NCI-H748 treated with DMSO at 0.1 percent for 48 hours (cell line): ENCODE measurements at regions not wholly inside any gene's neighbourhood (a gene's known extent, or its start where the extent isn't known, plus 50 kb on each side); places are given as distances from the start of the nearest gene placed in this dataset.
"Not testable (repeated sequence)": the region's sequence is repeated elsewhere in the genome, so short reads cannot be mapped to it uniquely, and the experiment has no call there.

Experiments used
- DNase-seq: peaks from one replicate; lab custom pipeline; 2025; lab: John Stamatoyannopoulos, UW

- DNase-seq: no peak
Measured at GRCh38 chr22:23500508-23501260, 79.4 kb downstream of the IGLL1 start.

DNA sequence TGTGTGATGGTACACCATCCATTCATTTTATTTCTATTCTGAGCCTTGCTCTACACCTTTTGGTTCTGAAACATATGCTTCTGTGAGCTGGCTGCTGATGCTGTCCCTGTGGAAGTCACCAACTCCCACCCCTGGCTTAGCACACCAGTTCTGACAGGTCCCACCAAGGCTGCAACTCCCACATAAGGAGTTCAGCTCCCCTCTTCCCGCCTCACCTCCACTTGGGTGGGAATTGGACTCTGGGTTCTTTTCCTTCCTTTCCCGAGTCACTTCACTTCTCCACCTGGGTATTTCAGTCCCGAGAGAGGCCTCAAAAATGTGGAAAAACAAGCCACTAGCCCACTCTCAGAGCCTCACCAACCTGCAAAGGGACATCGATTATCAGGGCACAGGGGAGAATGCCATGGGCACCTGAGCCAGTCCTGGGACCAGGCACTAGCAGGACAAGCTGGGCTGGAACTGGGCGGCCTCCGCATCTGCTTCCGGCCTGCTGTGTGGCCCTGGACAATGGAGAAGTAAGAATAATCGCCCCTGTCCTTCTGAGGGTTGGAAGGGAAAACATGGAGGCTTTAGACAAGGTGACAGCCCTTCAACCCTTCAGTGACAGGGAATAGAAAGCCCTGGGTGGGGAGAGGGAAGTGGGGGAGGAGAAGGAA lies 80.1 kb downstream of the IGLL1 start:
- no peak for DNase-seq

DNA sequence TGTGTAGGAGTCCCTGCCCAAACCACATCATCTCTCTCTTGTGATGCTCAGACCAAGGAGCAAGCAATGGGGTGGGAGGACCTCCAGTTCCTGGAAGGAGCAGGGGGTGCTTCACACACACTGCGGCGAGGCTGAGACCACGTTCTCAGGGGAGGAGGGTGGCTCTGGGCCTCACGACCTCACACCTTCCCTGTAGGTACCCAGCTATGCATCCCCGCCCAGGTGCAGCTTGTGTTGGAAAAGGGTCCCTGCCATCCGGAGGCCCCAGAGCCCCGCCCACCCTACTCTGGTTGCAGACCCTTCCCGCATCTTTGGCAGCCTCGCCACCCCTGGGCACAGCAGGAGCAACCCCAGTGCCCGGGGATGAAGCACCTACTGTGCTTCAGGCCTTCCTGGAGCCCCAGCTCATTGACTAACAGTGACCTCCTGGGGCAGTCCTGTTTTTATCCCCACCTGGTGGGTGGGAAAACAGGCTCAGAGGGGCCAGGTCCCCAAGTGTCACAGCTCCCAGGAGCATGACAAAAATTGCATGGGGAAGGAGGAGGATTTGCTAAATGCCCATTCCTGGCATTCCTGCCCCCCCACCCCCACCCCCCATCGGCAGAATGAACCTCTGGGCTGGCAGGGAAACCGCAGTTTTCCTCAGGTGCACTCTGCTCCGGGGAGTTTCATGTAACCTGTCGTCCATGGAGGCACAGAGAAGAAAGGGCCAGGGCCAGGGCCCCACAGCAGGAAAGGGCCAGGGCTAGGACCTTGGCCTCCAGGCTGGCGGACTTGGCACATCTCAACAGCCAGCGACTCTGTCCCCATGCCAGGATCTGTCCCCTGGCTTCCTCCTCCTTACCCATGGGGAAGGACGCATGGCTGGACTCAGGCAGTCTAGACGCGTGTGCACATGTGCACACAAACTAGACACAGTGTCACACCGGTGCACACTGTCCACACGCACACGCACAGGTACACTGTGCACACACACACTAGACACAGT lies 81.0 kb downstream of the IGLL1 start:
- DNase-seq: no peak

- DNase-seq: not testable (repeated sequence)
Measured at GRCh38 chr22:23497889-23498288, 82.2 kb downstream of the IGLL1 start.

GRCh38 chr22:23497016-23497885 lies 82.8 kb downstream of the IGLL1 start:
- no peak for DNase-seq

- DNase-seq: no peak
Measured at GRCh38 chr22:23496445-23496833, 83.7 kb downstream of the IGLL1 start.

DNA sequence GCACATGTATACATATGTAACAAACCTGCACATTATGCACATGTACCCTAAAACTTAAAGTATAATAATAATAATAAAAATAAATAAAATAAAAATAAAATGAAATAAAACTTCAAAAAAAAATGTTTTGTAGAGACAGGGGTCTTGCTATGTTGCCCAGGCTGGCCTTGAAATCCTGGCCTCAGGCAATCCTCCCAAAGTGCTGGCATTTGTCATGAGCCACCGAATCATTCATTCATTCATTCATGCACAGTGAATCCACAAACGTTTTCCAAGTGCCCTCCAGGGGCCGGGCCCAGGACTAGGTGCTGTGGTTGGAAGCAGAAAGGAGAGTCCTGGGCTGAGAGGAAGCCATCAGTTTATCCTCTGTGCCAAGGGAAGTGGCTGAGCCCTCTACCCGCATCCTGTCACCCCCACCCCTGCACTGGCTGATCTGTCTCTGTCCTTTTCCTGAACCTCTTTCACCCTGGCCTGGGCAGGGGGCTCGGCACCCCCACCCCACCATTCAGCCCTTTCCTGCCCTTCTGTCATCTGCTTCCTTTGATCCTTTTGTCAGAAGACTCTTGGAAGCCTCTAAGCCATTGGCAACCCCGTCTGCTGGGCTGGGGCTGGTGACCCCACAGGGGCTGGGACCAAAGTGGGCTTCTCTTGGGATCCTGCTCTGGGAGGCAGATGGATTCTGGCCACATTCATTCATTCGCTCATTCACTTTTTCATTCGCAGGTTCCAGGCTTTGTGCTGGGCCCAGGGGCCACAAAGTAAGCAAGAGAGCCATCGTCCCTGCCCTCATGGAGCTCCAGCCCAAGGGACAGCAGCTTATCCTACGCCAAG lies 84.3 kb downstream of the IGLL1 start:
- no peak for DNase-seq

GRCh38 chr22:23494930-23495266 lies 85.2 kb downstream of the IGLL1 start:
- DNase-seq: no peak

DNA sequence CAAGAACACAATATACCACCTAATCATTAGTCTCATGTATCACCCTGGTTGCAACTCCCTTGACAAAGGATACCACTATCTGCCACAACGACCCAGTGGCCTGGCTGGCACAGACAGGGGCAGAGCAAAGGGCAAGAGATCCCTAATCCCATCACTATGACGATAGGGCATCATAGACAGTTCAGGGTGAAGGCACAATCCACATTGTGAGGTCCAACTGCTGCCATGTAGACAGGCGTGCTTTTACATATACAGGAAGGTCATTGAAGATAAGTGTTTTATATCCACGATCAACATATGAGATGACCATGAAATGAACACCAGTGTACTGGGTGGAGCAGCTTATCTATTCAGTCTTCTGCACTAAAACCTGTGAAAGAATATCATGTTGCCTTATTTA lies 94.6 kb downstream of the IGLL1 start:
- DNase-seq: no peak

GRCh38 chr22:23484651-23485050 lies 95.4 kb downstream of the IGLL1 start:
- DNase-seq: no peak

DNA sequence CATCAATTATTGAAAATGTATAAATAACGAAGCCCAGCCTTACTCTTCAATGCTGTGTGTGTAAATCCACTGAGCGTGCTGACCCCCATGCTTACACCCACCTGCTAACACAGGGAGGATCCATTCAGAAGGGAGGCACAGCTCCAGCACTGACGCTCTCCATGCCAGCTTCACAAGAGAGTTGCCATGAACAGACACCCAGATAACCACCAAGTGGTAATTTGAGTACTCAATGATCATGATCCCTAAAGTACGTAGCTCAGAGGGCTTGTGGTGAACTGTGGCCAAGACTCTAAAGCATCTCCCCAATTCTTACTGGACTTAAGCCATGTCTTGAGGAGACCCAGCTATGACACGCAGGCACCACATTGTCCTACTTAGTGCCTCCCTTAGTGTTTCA lies 98.7 kb downstream of the IGLL1 start:
- no peak for DNase-seq

- DNase-seq: no peak
Measured at GRCh38 chr22:23478175-23478574, 101.9 kb downstream of the IGLL1 start.

GRCh38 chr22:23474531-23474930 lies 105.6 kb downstream of the IGLL1 start:
- DNase-seq: not testable (repeated sequence)

DNA sequence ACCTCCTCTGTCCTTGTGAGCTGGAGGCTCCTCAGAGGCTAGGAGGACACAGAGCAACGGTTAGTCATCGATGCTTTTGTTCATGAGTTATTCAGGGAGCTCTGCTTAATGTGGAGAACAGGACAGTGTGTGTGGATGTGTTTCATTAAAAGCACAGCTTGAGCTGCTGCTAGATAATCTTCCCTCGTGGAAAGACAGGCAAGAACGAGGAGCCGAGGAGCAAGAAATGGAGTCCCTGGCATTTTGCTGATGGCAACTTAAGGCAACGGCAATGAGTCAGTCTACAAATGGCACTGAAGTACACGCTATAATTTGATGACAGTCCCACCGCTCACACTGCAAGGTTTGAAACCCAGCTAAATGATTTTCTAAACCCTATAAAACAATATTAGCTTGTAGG lies 106.2 kb downstream of the IGLL1 start:
- DNase-seq: no peak

DNA sequence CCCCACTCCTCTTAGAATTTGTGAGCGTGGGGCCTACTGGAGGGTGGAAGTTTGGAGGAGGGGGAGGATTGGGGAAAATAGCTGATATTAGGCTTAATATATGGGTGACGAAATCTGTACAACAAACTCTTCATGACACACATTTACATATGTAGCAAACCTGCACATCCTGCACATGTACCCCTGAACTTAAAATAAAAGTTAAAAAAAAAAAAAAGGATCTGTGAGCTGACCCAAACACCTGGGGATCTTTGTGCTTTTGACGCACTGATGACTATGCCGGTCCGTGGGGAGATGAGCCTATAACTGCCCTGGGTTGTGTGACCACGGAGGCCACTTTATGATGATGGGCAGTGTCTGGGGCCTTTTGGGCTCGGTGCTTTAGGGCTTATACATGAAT lies 107.7 kb downstream of the IGLL1 start:
- not testable (repeated sequence) for DNase-seq

- no peak for DNase-seq
Measured at GRCh38 chr22:23471698-23472097, 108.4 kb downstream of the IGLL1 start.

DNA sequence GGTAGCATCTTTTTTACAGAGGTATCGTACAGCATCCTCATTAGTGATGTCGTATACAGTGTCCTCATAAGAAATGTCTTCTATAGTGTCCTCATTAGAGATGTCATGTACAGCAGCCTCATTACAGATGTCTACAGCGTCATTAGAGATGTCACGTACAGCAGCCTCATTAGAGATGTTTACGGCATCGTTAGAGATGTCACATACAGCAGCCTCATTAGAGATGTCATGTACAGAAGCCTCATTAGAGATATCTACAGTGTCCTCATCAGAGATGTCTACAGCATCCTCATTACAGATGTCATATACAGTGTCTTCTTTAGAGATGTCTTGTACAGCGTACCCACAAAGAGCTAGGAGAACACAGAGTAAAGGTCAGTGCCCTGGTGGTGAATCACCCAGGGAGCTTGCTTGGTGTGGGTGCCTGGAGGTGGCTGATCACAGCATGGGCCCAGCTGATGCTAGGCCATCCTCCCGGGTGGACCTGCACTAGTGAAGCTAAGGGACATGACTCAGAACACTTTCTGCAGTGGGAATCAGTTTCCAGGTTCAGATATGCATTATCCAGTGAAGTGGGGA lies 109.2 kb downstream of the IGLL1 start:
- DNase-seq: no peak

- DNase-seq: no peak
Measured at GRCh38 chr22:23467721-23468294, 112.3 kb downstream of the IGLL1 start.

DNA sequence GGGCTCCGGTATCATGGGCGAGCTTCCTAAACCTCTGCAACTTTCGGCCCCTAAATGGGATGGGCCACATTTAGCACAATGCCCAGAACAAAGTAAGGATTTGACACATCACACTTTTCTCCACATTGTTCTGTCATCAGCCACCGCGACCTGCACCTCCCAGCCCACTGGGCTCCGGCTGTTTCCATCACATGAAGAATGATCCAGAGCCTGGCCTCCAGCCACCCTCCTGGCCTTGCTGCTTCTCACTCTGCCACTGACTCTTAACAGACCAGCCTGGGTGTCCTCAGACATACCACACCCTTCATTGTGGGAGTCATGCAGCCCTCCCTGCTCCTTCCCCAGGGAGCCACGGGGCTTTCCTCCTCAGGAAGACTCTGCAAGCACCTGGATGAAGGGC lies 113.7 kb downstream of the IGLL1 start:
- no peak for DNase-seq

- DNase-seq: not testable (repeated sequence)
Measured at GRCh38 chr22:23464796-23465195, 115.3 kb downstream of the IGLL1 start.
